Loucy (cell line): ENCODE measurements at regions not wholly inside any gene's neighbourhood (a gene's known extent, or its start where the extent isn't known, plus 50 kb on each side); places are given as distances from the start of the nearest gene placed in this dataset.

Source experiments
- EZH2phosphoT487 ChIP-seq: fragments of 200-600 bp; IDR thresholded peaks from 2 replicates; pipeline ENCODE4 v1.6.1; 2018; ENCODE audit warnings: antibody characterized with exemption, mild to moderate bottlenecking, moderate library complexity, borderline replicate concordance
- TF ChIP-seq, protein P1 (sequence below): fragments of 200-600 bp; sonication (generic); conservative IDR thresholded peaks from 2 replicates; pipeline ENCODE4 v1.5.1; 2014; ENCODE audit warnings: mild to moderate bottlenecking, antibody characterized with exemption, low read length

DNA sequence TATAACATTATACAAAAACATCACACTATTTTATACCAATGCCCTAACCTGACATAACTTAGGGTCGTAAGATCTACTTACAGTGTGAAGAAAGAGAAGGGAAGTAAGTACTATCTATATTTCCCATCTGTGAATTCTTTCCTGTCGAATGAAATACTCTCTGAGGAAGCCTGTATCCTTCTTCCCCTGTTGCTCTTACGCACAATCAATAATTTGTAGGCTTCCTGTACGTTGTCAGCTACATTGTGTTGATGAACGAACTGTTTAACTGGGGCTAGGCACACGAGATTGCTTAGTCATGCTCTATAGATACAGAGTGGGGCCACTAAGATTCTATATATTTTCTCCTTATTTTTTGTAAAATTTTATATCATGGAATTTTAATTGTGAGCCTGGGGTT lies 1125.0 kb upstream of the CELF4 start:
- TF ChIP-seq, protein P1, sequence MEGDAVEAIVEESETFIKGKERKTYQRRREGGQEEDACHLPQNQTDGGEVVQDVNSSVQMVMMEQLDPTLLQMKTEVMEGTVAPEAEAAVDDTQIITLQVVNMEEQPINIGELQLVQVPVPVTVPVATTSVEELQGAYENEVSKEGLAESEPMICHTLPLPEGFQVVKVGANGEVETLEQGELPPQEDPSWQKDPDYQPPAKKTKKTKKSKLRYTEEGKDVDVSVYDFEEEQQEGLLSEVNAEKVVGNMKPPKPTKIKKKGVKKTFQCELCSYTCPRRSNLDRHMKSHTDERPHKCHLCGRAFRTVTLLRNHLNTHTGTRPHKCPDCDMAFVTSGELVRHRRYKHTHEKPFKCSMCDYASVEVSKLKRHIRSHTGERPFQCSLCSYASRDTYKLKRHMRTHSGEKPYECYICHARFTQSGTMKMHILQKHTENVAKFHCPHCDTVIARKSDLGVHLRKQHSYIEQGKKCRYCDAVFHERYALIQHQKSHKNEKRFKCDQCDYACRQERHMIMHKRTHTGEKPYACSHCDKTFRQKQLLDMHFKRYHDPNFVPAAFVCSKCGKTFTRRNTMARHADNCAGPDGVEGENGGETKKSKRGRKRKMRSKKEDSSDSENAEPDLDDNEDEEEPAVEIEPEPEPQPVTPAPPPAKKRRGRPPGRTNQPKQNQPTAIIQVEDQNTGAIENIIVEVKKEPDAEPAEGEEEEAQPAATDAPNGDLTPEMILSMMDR = no peak
- no peak for TF ChIP-seq EZH2phosphoT487
